ENCODE measurements at regions not wholly inside any gene's neighbourhood (a gene's known extent, or its start where the extent isn't known, plus 50 kb on each side); places are given as distances from the start of the nearest gene placed in this dataset.

GRCh38 chr3:146975032-146975431 lies 369.9 kb upstream of the PLSCR5 start:
- no peaks in the 10 kb centered on the region for H3K4me1 ChIP-seq (ENCODE audit: control insufficient read depth, insufficient read depth, low read length)
- DNase-seq (ENCODE audit: low read depth in 4 of 6, low spot score in 6 of 6) = no peak
- no peaks in the 10 kb centered on the region for H3K36me3 ChIP-seq (ENCODE audit: control insufficient read depth, insufficient read depth, low read length)
- no peak overlapping the region for H3K4me3 ChIP-seq (ENCODE audit: low read depth, low read length)
- H3K27me3 ChIP-seq (ENCODE audit: control insufficient read depth, insufficient read depth, low read length) = no peaks in the 10 kb centered on the region
- no CpG with 5 or more reads among the region's 1 CpG for WGBS (ENCODE audit: insufficient coverage)
- H3K9me3 ChIP-seq (ENCODE audit: control insufficient read depth, insufficient read depth, low read length) = no peaks in the 10 kb centered on the region
- H3K27ac ChIP-seq (ENCODE audit: low read depth, low read length) = no peak overlapping the region

DNA sequence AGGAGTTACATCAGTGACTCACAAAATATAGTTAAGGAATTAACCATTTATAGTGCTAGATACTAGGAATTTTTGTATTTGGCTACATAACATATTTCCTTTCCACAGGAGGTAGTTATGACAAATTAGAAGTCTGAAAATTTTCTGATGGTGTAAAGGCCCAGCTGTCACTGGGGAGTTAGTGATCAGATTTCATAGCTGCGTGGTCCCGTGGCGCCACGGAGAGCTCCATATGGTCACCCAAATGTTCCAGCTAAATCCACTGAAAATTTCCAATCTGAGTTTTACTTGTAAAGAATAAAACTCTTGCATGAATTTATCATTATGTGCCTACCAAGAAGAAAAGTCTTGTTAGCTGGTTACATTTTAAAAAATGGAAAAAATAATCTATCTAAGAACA lies 368.9 kb upstream of the PLSCR5 start:
- WGBS (ENCODE audit: insufficient coverage) = no CpG with 5 or more reads among the region's 4 CpGs
- Histone ChIP-seq H3K9me3 (ENCODE audit: control insufficient read depth, insufficient read depth, low read length) (no peaks in the 10 kb centered on the region), H3K27me3 (ENCODE audit: control insufficient read depth, insufficient read depth, low read length) (no peaks in the 10 kb centered on the region), H3K27ac (ENCODE audit: low read depth, low read length) (no peak overlapping the region), H3K4me1 (ENCODE audit: control insufficient read depth, insufficient read depth, low read length) (no peaks in the 10 kb centered on the region), H3K4me3 (ENCODE audit: low read depth, low read length) (no peak overlapping the region), H3K36me3 (ENCODE audit: control insufficient read depth, insufficient read depth, low read length) (no peaks in the 10 kb centered on the region)
- DNase-seq (ENCODE audit: low read depth in 4 of 6, low spot score in 6 of 6) = peak in 2 of 6 donors; percentile 9 to 75

DNA sequence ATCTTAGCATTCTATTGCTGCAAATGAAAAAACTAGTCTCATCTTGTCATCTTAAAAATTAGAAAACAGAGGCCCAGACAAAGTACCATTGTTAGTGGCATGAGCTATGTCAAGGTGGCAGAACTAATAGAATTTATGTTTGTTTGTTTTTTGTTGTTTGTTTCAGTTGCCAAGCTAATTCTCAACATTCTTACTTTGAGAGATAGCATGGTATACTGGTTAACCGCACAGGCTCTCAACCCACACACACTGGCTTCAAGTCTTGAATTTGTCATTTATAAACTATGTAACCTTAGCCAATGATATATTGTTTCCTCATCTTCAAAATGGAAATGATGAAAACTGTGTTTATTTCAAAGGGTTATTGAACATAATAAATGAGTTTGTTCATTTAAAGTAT lies 367.6 kb upstream of the PLSCR5 start:
- no peak overlapping the region for H3K4me3 ChIP-seq (ENCODE audit: low read depth, low read length)
- no peak for DNase-seq (ENCODE audit: low read depth in 4 of 6, low spot score in 6 of 6)
- H3K4me1 ChIP-seq (ENCODE audit: control insufficient read depth, insufficient read depth, low read length) = no peaks in the 10 kb centered on the region
- no peak overlapping the region for H3K27ac ChIP-seq (ENCODE audit: low read depth, low read length)
- H3K36me3 ChIP-seq (ENCODE audit: control insufficient read depth, insufficient read depth, low read length) = no peaks in the 10 kb centered on the region
- no CpG with 5 or more reads among the region's 1 CpG for WGBS (ENCODE audit: insufficient coverage)
- H3K27me3 ChIP-seq (ENCODE audit: control insufficient read depth, insufficient read depth, low read length) = no peaks in the 10 kb centered on the region
- no peaks in the 10 kb centered on the region for H3K9me3 ChIP-seq (ENCODE audit: control insufficient read depth, insufficient read depth, low read length)

GRCh38 chr3:146970236-146970635 lies 365.1 kb upstream of the PLSCR5 start:
- Histone ChIP-seq H3K27ac (ENCODE audit: low read depth, low read length) (no peak overlapping the region), H3K27me3 (ENCODE audit: control insufficient read depth, insufficient read depth, low read length) (no peaks in the 10 kb centered on the region), H3K4me1 (ENCODE audit: control insufficient read depth, insufficient read depth, low read length) (no peaks in the 10 kb centered on the region), H3K9me3 (ENCODE audit: control insufficient read depth, insufficient read depth, low read length) (no peaks in the 10 kb centered on the region), H3K36me3 (ENCODE audit: control insufficient read depth, insufficient read depth, low read length) (no peaks in the 10 kb centered on the region), H3K4me3 (ENCODE audit: low read depth, low read length) (no peak overlapping the region)
- whole genome bisulfite sequencing (ENCODE audit: insufficient coverage) = 60% methylated on average over 1 of the region's 2 CpGs
- peak in 1 of 6 donors; percentile 22 for DNase-seq (ENCODE audit: low read depth in 4 of 6, low spot score in 6 of 6)

DNA sequence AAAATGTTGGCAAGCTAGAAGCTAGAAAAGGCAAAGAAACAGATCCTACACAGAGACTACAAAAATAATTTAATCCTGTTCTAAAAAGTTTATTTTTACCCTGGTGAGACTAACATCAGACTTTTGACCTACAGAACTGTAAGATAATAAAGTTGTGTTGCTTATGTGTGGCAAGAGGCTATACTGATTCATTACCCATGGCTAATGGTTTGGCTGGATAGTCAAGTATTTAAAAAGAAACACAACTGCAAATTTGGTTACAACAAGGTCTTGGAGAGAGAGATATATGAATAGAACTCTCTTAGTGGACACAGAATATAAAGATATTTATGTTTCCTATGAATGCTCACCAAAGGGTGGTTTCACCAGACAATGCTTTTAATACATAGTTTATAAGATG lies 364.2 kb upstream of the PLSCR5 start:
- Histone ChIP-seq H3K36me3 (ENCODE audit: control insufficient read depth, insufficient read depth, low read length) (no peaks in the 10 kb centered on the region), H3K4me3 (ENCODE audit: low read depth, low read length) (no peak overlapping the region), H3K27me3 (ENCODE audit: control insufficient read depth, insufficient read depth, low read length) (no peaks in the 10 kb centered on the region), H3K27ac (ENCODE audit: low read depth, low read length) (no peak overlapping the region), H3K9me3 (ENCODE audit: control insufficient read depth, insufficient read depth, low read length) (no peaks in the 10 kb centered on the region), H3K4me1 (ENCODE audit: control insufficient read depth, insufficient read depth, low read length) (no peaks in the 10 kb centered on the region)
- no peak for DNase-seq (ENCODE audit: low read depth in 4 of 6, low spot score in 6 of 6)

- Histone ChIP-seq H3K9me3 (ENCODE audit: control insufficient read depth, insufficient read depth, low read length) (no peaks in the 10 kb centered on the region), H3K27ac (ENCODE audit: low read depth, low read length) (no peak overlapping the region), H3K4me1 (ENCODE audit: control insufficient read depth, insufficient read depth, low read length) (no peaks in the 10 kb centered on the region), H3K27me3 (ENCODE audit: control insufficient read depth, insufficient read depth, low read length) (no peaks in the 10 kb centered on the region), H3K36me3 (ENCODE audit: control insufficient read depth, insufficient read depth, low read length) (no peaks in the 10 kb centered on the region), H3K4me3 (ENCODE audit: low read depth, low read length) (no peak overlapping the region)
- DNase-seq (ENCODE audit: low read depth in 4 of 6, low spot score in 6 of 6) = no peak
- WGBS (ENCODE audit: insufficient coverage) = no CpG with 5 or more reads among the region's 1 CpG
Observed at GRCh38 chr3:146968204-146968651, 363.1 kb upstream of the PLSCR5 start.

DNA sequence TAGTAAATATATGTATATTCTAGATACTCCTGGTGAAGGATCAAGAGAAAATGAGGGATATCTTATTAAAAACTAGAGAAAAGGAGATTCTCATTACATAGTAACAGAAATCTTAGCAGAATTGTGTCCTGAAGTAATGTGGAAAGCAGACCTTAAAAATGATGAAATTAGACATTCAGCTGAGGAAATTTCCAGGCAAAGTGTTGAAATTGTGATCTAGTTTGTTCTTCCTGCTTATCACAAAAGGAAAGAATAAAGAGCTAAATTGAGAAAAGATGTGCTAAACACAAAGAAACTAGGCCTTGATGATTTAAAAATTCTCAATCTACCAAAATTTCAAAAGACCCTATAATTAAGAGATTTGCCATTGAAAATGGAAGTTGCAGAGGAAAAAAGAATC lies 362.6 kb upstream of the PLSCR5 start:
- Histone ChIP-seq H3K4me1 (ENCODE audit: control insufficient read depth, insufficient read depth, low read length) (no peaks in the 10 kb centered on the region), H3K36me3 (ENCODE audit: control insufficient read depth, insufficient read depth, low read length) (no peaks in the 10 kb centered on the region), H3K9me3 (ENCODE audit: control insufficient read depth, insufficient read depth, low read length) (no peaks in the 10 kb centered on the region), H3K27me3 (ENCODE audit: control insufficient read depth, insufficient read depth, low read length) (no peaks in the 10 kb centered on the region), H3K27ac (ENCODE audit: low read depth, low read length) (no peak overlapping the region), H3K4me3 (ENCODE audit: low read depth, low read length) (no peak overlapping the region)
- no peak for DNase-seq (ENCODE audit: low read depth in 4 of 6, low spot score in 6 of 6)

GRCh38 chr3:146966124-146966523 lies 361.0 kb upstream of the PLSCR5 start:
- no peak overlapping the region for H3K27ac ChIP-seq (ENCODE audit: low read depth, low read length)
- no peaks in the 10 kb centered on the region for H3K9me3 ChIP-seq (ENCODE audit: control insufficient read depth, insufficient read depth, low read length)
- no peaks in the 10 kb centered on the region for H3K27me3 ChIP-seq (ENCODE audit: control insufficient read depth, insufficient read depth, low read length)
- DNase-seq (ENCODE audit: low read depth in 4 of 6, low spot score in 6 of 6) = peak in 2 of 6 donors; percentile 38 to 45
- no peaks in the 10 kb centered on the region for H3K36me3 ChIP-seq (ENCODE audit: control insufficient read depth, insufficient read depth, low read length)
- no peaks in the 10 kb centered on the region for H3K4me1 ChIP-seq (ENCODE audit: control insufficient read depth, insufficient read depth, low read length)
- 85% methylated on average over 2 of the region's 3 CpGs for WGBS (ENCODE audit: insufficient coverage)
- no peak overlapping the region for H3K4me3 ChIP-seq (ENCODE audit: low read depth, low read length)

DNA sequence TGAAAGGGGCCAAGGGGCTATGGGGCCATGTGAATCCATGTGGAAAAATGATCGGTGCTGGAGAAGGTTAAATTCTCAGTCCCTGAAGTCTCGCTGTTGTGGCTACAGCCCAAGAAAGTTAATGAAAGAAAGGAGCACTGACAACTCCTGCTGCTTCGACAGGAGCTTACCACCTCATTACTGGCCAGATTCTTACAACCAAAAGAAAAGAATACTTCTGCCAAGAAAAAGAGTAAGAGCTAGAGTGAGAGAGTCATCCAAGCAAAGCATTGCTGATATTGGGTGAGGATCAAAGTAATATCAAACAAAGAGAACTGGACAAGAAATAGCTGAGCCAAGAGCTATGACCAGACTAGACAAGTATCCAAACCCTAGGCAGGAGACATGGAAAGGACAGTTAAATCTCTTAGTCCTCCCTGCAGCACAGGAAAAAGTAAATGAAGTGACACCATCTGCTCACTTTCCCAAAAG lies 348.4 kb upstream of the PLSCR5 start:
- peak in 5 of 6 donors; percentile 35 to 89 (median 51) for DNase-seq (ENCODE audit: low read depth in 4 of 6, low spot score in 6 of 6)
- Histone ChIP-seq H3K27me3 (ENCODE audit: control insufficient read depth, insufficient read depth, low read length) (no peaks in the 10 kb centered on the region), H3K4me3 (ENCODE audit: low read depth, low read length) (no peak overlapping the region), H3K36me3 (ENCODE audit: control insufficient read depth, insufficient read depth, low read length) (no peaks in the 10 kb centered on the region), H3K4me1 (ENCODE audit: control insufficient read depth, insufficient read depth, low read length) (no peaks in the 10 kb centered on the region), H3K9me3 (ENCODE audit: control insufficient read depth, insufficient read depth, low read length) (no peaks in the 10 kb centered on the region), H3K27ac (ENCODE audit: low read depth, low read length) (no peak overlapping the region)
- WGBS (ENCODE audit: insufficient coverage) = no CpG with 5 or more reads among the region's 3 CpGs

- WGBS (ENCODE audit: insufficient coverage) = no CpG with 5 or more reads among the region's 8 CpGs
Observed at GRCh38 chr3:146948985-146949384, 343.8 kb upstream of the PLSCR5 start.

More at GRCh38 chr3:146948985-146949384, 343.8 kb upstream of the PLSCR5 start:
- Histone ChIP-seq H3K27me3 (ENCODE audit: control insufficient read depth, insufficient read depth, low read length) (no peaks in the 10 kb centered on the region), H3K36me3 (ENCODE audit: control insufficient read depth, insufficient read depth, low read length) (no peaks in the 10 kb centered on the region), H3K4me3 (ENCODE audit: low read depth, low read length) (no peak overlapping the region), H3K9me3 (ENCODE audit: control insufficient read depth, insufficient read depth, low read length) (no peaks in the 10 kb centered on the region), H3K27ac (ENCODE audit: low read depth, low read length) (no peak overlapping the region), H3K4me1 (ENCODE audit: control insufficient read depth, insufficient read depth, low read length) (no peaks in the 10 kb centered on the region)
- DNase-seq (ENCODE audit: low read depth in 4 of 6, low spot score in 6 of 6) = no peak

Data from spinal cord (tissue), 9 donors.